Activated T-helper 2 cell treated with anti-CD3 and anti-CD28 coated beads, Interferon-gamma antibody, Interleukin-2, Interleukin-4, amounts not matched to agents 10 μg/mL and 5 μg/mL and 100 μg/mL, durations not matched to agents 14 hours and 24 hours and 36 hours (primary cell): ENCODE measurements at regions not wholly inside any gene's neighbourhood (a gene's known extent, or its start where the extent isn't known, plus 50 kb on each side); places are given as distances from the start of the nearest gene placed in this dataset.

Source experiments
- DNase-seq: peaks from one replicate; pipeline ENCODE4 v3.0.0; 2021; ENCODE audit warnings: low spot score
- H3K27ac Mint-ChIP-seq: one replicate; pipeline ENCODE4 v1.8.0; 2021; ENCODE audit warnings: mixed read lengths
- H3K27me3 Mint-ChIP-seq: one replicate; pipeline ENCODE4 v1.8.0; 2021; ENCODE audit warnings: low read depth, mixed read lengths
- H3K36me3 Mint-ChIP-seq: one replicate; pipeline ENCODE4 v1.8.0; 2021; ENCODE audit warnings: low read depth, mixed read lengths
- H3K4me1 Mint-ChIP-seq: one replicate; pipeline ENCODE4 v1.8.0; 2021; ENCODE audit warnings: low read depth, mixed read lengths
- H3K4me3 Mint-ChIP-seq: one replicate; pipeline ENCODE4 v1.8.0; 2021; ENCODE audit warnings: low read depth, mild to moderate bottlenecking, moderate library complexity, mixed read lengths
- H3K9me3 Mint-ChIP-seq: one replicate; pipeline ENCODE4 v1.8.0; 2021; ENCODE audit warnings: mixed read lengths
- intact Hi-C: fragments of 100-400 bp; cut with micrococcal nuclease; formaldehyde crosslinking; loops from one replicate; pipeline ENCODE4 v1.15.1; 2023

GRCh38 chr5:124631874-124632550 is 114.4 kb downstream of the ZNF608 start:
- Mint-ChIP-seq H3K4me3 (no peak overlapping the region), H3K4me1 (no peaks in the 10 kb centered on the region), H3K27me3 (peaks cover 2% of the 10 kb centered on the region), H3K36me3 (no peaks in the 10 kb centered on the region), H3K9me3 (no peaks in the 10 kb centered on the region), H3K27ac (no peak overlapping the region)
- no peak for DNase-seq
- intact Hi-C loops = no loop called here

DNA sequence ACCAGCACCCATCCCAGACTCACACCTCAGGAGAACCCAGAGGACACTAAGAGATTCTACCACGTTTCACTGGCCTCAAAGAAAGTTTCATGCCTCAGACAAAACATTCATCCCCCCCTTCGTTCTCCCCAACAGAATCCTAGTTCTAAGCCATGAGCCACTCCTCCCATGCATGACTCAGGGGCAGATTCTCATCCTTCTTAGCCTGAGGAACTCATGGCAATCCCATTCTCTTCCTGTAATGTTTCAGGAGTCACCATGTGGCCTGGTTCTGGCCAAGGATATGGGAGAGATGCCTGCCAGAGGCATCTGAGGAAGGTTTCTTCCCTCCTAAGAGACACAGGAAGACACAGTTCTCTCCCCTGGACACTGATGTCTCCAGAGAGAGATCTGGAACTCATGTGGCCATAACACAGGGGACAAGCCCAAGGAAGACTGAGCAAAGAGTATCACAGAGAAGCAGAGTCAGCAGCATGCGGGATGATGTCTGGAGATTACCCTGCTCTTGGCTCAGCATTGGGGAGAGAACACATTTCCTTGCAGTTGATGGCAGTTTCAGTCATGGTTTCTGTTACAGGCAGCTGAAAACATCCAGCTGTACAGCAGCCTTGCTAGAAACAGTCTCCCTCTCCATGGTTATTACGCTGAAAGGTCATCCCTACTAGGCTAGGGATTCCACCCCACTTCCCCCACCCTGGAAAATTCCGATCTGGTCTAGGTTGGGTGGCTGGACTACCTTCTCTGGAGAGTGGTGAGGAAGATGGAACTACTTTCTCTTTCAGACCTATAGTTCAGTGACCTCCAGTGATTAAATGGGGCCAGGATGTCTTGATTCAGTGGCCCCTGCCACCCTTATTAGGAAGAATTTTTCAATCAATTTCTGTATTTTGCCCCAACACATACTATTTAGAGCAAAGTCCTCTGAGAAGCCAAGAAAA is 115.4 kb downstream of the ZNF608 start:
- Mint-ChIP-seq H3K9me3 (no peaks in the 10 kb centered on the region), H3K4me3 (no peak overlapping the region), H3K27ac (no peak overlapping the region), H3K27me3 (peaks cover 2% of the 10 kb centered on the region), H3K36me3 (no peaks in the 10 kb centered on the region), H3K4me1 (no peaks in the 10 kb centered on the region)
- intact Hi-C loops = no loop called here
- no peak for DNase-seq

DNA sequence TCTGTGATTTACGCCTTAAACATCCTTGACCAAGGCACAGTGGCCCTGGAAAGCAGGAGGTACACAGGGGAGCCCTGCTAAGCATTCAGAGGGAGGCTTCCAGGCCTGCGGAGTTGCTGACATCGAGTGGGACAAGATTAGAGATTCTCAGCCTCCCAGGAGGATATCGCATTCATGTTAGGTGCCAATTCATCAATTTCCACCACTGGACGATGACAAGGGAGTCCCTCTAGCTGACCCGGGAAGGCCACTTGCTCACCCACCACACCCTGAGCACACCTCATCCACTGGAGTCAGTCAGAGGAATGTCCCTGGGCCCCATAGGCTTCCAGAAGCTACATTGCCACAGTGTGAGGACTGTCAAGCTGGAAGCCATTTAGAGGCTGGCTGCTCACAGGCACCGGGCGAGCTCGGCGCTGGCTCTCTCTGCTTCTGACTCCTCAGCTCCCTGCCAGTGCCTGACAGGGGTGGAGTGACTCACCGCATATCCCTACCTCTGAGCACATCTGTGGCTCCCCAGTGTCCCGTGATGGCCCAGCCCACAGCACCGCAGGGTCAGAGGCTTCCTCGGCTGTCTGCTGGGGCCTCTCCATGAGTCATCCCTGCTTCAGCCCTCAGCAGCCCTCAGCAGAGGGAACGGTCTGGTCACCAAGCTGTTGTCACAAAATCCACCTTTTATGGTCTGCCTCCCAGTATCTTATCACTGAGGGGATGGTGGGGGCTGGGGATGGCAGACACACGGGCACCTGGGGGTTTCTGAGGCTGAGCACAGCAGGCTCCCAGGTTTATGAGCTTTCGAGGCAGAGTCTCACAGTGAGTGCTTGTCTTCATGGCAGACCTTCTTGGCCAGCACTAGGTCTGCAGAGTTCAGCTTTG is 117.5 kb downstream of the ZNF608 start:
- Mint-ChIP-seq H3K9me3 (no peaks in the 10 kb centered on the region), H3K27ac (no peak overlapping the region)

DNA sequence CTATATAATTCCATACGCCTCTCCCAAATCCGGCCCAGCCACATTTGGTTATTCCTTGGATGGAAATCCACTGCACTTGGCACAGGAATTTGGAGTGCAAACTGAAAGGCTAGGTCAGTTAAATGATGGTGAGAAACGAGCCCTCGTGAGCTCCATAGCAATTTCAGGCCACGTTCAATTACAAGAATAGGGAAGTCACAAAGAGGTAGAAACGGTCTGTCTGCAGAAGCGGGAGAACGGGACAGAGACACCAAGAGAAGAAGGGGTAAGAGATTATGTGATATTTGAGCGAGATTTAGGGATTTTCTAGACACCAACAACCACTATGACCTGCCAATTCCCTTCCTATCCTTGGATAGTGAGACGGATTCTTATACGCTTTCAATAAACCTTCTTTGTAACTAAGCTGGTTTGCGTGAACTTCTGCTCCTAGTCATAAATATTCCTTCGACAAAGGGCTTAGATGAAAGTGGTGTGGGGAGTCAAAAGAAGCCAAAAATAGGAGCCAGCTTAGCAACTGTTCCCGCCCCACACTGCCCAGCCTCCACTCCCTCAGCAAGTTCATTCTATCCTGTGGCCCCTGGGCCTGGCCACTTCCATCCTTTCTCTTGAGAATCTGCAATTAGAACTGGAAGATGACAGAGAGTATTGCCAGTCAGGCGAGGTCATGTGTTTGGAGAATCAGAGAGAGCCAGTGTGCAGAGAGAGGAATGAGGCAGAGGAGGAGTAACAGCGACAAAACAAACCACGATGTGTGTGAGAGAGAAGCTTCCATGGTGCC is 118.4 kb downstream of the ZNF608 start:
- intact Hi-C loops = no loop called here
- no peak overlapping the region for H3K27ac Mint-ChIP-seq
- no peaks in the 10 kb centered on the region for H3K36me3 Mint-ChIP-seq
- H3K27me3 Mint-ChIP-seq = no peaks in the 10 kb centered on the region
- no peaks in the 10 kb centered on the region for H3K9me3 Mint-ChIP-seq
- H3K4me1 Mint-ChIP-seq = no peaks in the 10 kb centered on the region
- no peak for DNase-seq
- no peak overlapping the region for H3K4me3 Mint-ChIP-seq

More for the DNA sequence above, 117.5 kb downstream of the ZNF608 start:
- Mint-ChIP-seq H3K36me3 (no peaks in the 10 kb centered on the region), H3K27me3 (no peaks in the 10 kb centered on the region), H3K4me1 (no peaks in the 10 kb centered on the region), H3K4me3 (no peak overlapping the region)
- DNase-seq = no peak
- intact Hi-C loops = no loop called here

- H3K36me3 Mint-ChIP-seq = no peaks in the 10 kb centered on the region
- H3K4me3 Mint-ChIP-seq = no peak overlapping the region
- intact Hi-C loops = no loop called here
- DNase-seq = no peak
- no peaks in the 10 kb centered on the region for H3K9me3 Mint-ChIP-seq
- H3K27ac Mint-ChIP-seq = no peak overlapping the region
- no peaks in the 10 kb centered on the region for H3K27me3 Mint-ChIP-seq
- no peaks in the 10 kb centered on the region for H3K4me1 Mint-ChIP-seq
Observed at GRCh38 chr5:124626053-124626452, 120.4 kb downstream of the ZNF608 start.

DNA sequence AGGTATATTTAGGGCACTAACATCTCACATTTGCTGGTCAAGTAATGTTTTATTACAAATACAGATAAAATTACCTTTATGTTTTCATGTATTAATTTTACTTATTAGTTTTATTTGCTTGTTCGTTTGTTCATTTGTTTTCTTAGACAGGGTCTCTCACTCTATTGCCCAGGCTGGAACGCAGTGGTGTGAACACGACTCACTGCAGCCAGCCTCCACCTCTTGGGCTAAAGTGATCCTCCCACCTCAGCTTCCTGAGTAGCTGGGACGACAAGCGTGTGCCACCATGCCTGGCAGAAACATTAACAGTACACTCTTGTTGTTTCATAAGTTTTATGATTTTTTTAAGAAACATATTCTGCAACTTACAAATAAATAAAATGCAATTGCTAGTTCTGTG is 123.2 kb downstream of the ZNF608 start:
- H3K27me3 Mint-ChIP-seq = no peaks in the 10 kb centered on the region
- no peaks in the 10 kb centered on the region for H3K36me3 Mint-ChIP-seq
- no peak overlapping the region for H3K4me3 Mint-ChIP-seq
- DNase-seq = no peak
- H3K9me3 Mint-ChIP-seq = no peaks in the 10 kb centered on the region
- intact Hi-C loops = no loop called here
- no peak overlapping the region for H3K27ac Mint-ChIP-seq
- no peaks in the 10 kb centered on the region for H3K4me1 Mint-ChIP-seq

GRCh38 chr5:124622851-124623250 is 123.6 kb downstream of the ZNF608 start:
- H3K27me3 Mint-ChIP-seq = no peaks in the 10 kb centered on the region
- no peak overlapping the region for H3K27ac Mint-ChIP-seq

DNA sequence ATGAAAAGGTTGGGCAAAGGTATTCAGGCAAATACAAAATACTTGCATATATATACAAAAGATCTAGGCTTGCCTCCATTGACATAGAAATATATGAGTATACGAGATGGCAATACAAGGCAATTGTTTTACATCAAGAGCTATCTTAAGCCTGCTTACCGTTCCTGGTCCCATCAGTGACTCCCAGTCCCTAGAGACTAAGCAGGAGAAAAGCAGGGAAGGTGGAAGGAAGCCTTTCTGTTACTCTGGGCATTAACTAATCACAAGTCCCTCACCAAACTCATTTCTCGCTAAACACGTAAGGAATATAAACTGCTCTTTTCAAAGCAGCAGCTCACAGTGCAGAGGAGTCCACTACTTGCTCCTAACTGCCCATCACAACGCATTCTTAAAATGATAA is 125.2 kb downstream of the ZNF608 start:
- Mint-ChIP-seq H3K4me3 (no peak overlapping the region), H3K4me1 (no peaks in the 10 kb centered on the region), H3K36me3 (no peaks in the 10 kb centered on the region), H3K9me3 (no peaks in the 10 kb centered on the region), H3K27me3 (no peaks in the 10 kb centered on the region), H3K27ac (no peak overlapping the region)
- DNase-seq = no peak
- intact Hi-C loops = no loop called here

More at GRCh38 chr5:124622851-124623250, 123.6 kb downstream of the ZNF608 start:
- Mint-ChIP-seq H3K4me1 (no peaks in the 10 kb centered on the region), H3K4me3 (no peak overlapping the region), H3K36me3 (no peaks in the 10 kb centered on the region), H3K9me3 (no peaks in the 10 kb centered on the region)
- no peak for DNase-seq
- intact Hi-C loops = no loop called here

- intact Hi-C loops = no loop called here
Observed at GRCh38 chr5:124620743-124621142, 125.7 kb downstream of the ZNF608 start.

DNA sequence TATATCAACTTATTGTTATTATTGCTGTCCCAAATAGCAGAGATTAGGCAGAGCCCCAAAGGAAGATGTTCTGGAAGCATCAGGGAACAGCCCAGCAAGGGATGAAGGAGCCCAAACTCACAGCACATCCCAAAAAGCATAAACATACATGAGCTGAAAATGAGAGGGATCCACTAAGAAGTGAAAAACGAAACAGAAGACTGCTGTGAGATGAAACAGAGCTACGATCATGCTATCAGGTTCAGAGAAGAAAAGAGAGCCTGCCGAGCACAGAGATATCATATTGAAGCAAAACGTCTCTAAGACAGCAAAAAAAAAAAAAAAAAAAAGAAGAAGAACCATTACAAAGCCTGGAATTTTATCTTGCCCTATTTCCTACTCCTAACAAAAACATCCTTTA is 127.3 kb downstream of the ZNF608 start:
- Mint-ChIP-seq H3K4me1 (no peaks in the 10 kb centered on the region), H3K4me3 (no peak overlapping the region), H3K27me3 (no peaks in the 10 kb centered on the region), H3K27ac (no peak overlapping the region), H3K9me3 (no peaks in the 10 kb centered on the region), H3K36me3 (no peaks in the 10 kb centered on the region)
- intact Hi-C loops = no loop called here
- DNase-seq = no peak

More at GRCh38 chr5:124620743-124621142, 125.7 kb downstream of the ZNF608 start:
- Mint-ChIP-seq H3K9me3 (no peaks in the 10 kb centered on the region), H3K27me3 (no peaks in the 10 kb centered on the region), H3K4me3 (no peak overlapping the region), H3K27ac (no peak overlapping the region), H3K36me3 (no peaks in the 10 kb centered on the region), H3K4me1 (no peaks in the 10 kb centered on the region)
- DNase-seq = no peak

- intact Hi-C loops = no loop called here
- H3K27ac Mint-ChIP-seq = no peak overlapping the region
- H3K4me1 Mint-ChIP-seq = no peaks in the 10 kb centered on the region
- H3K4me3 Mint-ChIP-seq = no peak overlapping the region
- DNase-seq = no peak
- H3K27me3 Mint-ChIP-seq = no peaks in the 10 kb centered on the region
- H3K9me3 Mint-ChIP-seq = no peaks in the 10 kb centered on the region
- H3K36me3 Mint-ChIP-seq = no peaks in the 10 kb centered on the region
Observed at GRCh38 chr5:124617787-124618186, 128.7 kb downstream of the ZNF608 start.

- Mint-ChIP-seq H3K4me3 (no peak overlapping the region), H3K36me3 (no peaks in the 10 kb centered on the region), H3K4me1 (no peaks in the 10 kb centered on the region), H3K27ac (no peak overlapping the region), H3K9me3 (no peaks in the 10 kb centered on the region), H3K27me3 (no peaks in the 10 kb centered on the region)
- no peak for DNase-seq
- intact Hi-C loops = no loop called here
Observed at GRCh38 chr5:124614836-124615385, 131.5 kb downstream of the ZNF608 start.
